Breast epithelium (tissue), 4 donors: ENCODE measurements at regions not wholly inside any gene's neighbourhood (a gene's known extent, or its start where the extent isn't known, plus 50 kb on each side); places are given as distances from the start of the nearest gene placed in this dataset.

ENCODE experiments used
- DNase-seq, 2 donors: peaks; one replicate each; pipeline ENCODE4 v3.0.0-alpha.2; 2019; ENCODE audit warnings: low spot score in 2 of 2
- H3K27ac ChIP-seq, 2 donors: fragments of 200-600 bp; sonication (generic) in 1 of 2; one replicate each; pipeline ENCODE4 v1.5.1; 2016 to 2019; ENCODE audit warnings: mild to moderate bottlenecking in 1 of 2
- H3K27me3 ChIP-seq, 2 donors: fragments of 200-600 bp; sonication (generic) in 1 of 2; one replicate each; pipeline versions ENCODE4 v1.5.1 to v1.6.0; 2017 to 2019; ENCODE audit warnings: control low read depth in 1 of 2, mild to moderate bottlenecking in 1 of 2
- H3K36me3 ChIP-seq: fragments of 200-600 bp; one replicate; pipeline ENCODE4 v1.5.1; 2019
- H3K4me1 ChIP-seq, 2 donors: fragments of 200-600 bp; sonication (generic); one replicate each; pipeline ENCODE4 v1.5.1; 2016 to 2019; ENCODE audit warnings: control low read depth in 1 of 2
- H3K4me3 ChIP-seq, 3 donors: fragments of 200-600 bp; sonication (generic); 1 replicate in 2 of 3; 2 replicates in 1 of 3; pipeline ENCODE4 v1.5.1; 2016 to 2019; ENCODE audit warnings: mild to moderate bottlenecking in 3 of 3, moderate library complexity in 2 of 3
- H3K9me3 ChIP-seq, 2 donors: fragments of 200-600 bp; sonication (generic) in 1 of 2; one replicate each; pipeline ENCODE4 v1.5.1; 2016 to 2019; ENCODE audit warnings: control low read depth in 1 of 2
- CTCF ChIP-seq, 3 donors: fragments of 450-650 bp; IDR thresholded peaks; one replicate each; pipeline ENCODE4 v1.5.1; 2016 to 2017; ENCODE audit warnings: antibody characterized with exemption in 3 of 3, mild to moderate bottlenecking in 3 of 3, moderate library complexity in 3 of 3
- POLR2A ChIP-seq: fragments of 450-650 bp; IDR thresholded peaks from one replicate; pipeline ENCODE4 v1.6.1; 2016; ENCODE audit warnings: antibody characterized with exemption, mild to moderate bottlenecking, moderate library complexity
- POLR2AphosphoS5 ChIP-seq, 3 donors: sonication (generic); formaldehyde crosslinking; IDR thresholded peaks; one replicate each; pipeline ENCODE4 v1.6.1; 2017; ENCODE audit warnings: antibody characterized with exemption in 3 of 3
- intact Hi-C: fragments of 100-400 bp; cut with DNase I; formaldehyde crosslinking; loops from one replicate; pipeline ENCODE4 v1.15.1; 2023; ENCODE audit warnings: low total_unique reads

- Histone ChIP-seq H3K27ac (no peak overlapping the region), H3K4me1 (no peaks in the 10 kb centered on the region), H3K9me3 (no peaks in the 10 kb centered on the region), H3K27me3 (no peaks in the 10 kb centered on the region), H3K4me3 (no peak overlapping the region), H3K36me3 (no peaks in the 10 kb centered on the region)
- TF ChIP-seq CTCF (IDR thresholded peaks at IDR 0.05) (no peak), POLR2AphosphoS5 (IDR thresholded peaks at IDR 0.05) (no peak), POLR2A (no peak)
- intact Hi-C loops, result no loop called here
- DNase-seq, result no peak
Observed at GRCh38 chr7:136079066-136079465, 101.9 kb upstream of the MTPN start.

- Histone ChIP-seq H3K36me3 (no peaks in the 10 kb centered on the region), H3K27ac (no peak overlapping the region), H3K4me1 (no peaks in the 10 kb centered on the region), H3K9me3 (no peaks in the 10 kb centered on the region), H3K27me3 (no peaks in the 10 kb centered on the region), H3K4me3 (no peak overlapping the region)
- TF ChIP-seq POLR2A (no peak), CTCF (IDR thresholded peaks at IDR 0.05) (no peak), POLR2AphosphoS5 (IDR thresholded peaks at IDR 0.05) (no peak)
- intact Hi-C loops, result no loop called here
- DNase-seq, result no peak
Observed at GRCh38 chr7:136078630-136079029, 101.5 kb upstream of the MTPN start.

- no peaks in the 10 kb centered on the region for H3K36me3 ChIP-seq
- intact Hi-C loops, result no loop called here
- no peaks in the 10 kb centered on the region for H3K9me3 ChIP-seq
- no peak for TF ChIP-seq CTCF (IDR thresholded peaks at IDR 0.05)
- TF ChIP-seq POLR2AphosphoS5 (IDR thresholded peaks at IDR 0.05), result no peak
- TF ChIP-seq POLR2A, result no peak
- H3K27ac ChIP-seq, result no peak overlapping the region
- H3K4me1 ChIP-seq, result no peaks in the 10 kb centered on the region
- no peaks in the 10 kb centered on the region for H3K27me3 ChIP-seq
- H3K4me3 ChIP-seq, result no peak overlapping the region
- no peak for DNase-seq
Observed at GRCh38 chr7:136076954-136077353, 99.8 kb upstream of the MTPN start.

GRCh38 chr7:136074843-136075242, 97.7 kb upstream of the MTPN start:
- Histone ChIP-seq H3K27me3 (no peaks in the 10 kb centered on the region), H3K4me1 (no peaks in the 10 kb centered on the region), H3K9me3 (no peaks in the 10 kb centered on the region), H3K27ac (no peak overlapping the region), H3K4me3 (no peak overlapping the region), H3K36me3 (no peaks in the 10 kb centered on the region)
- TF ChIP-seq POLR2A, result no peak
- TF ChIP-seq POLR2AphosphoS5 (IDR thresholded peaks at IDR 0.05), result no peak
- intact Hi-C loops, result loop anchor here (1.0 kb wide), 1 partner anchor 41 kb away; no protein-coding TSS in a partner anchor
- no peak for DNase-seq

- H3K36me3 ChIP-seq, result no peaks in the 10 kb centered on the region
- no peaks in the 10 kb centered on the region for H3K4me1 ChIP-seq
- H3K27ac ChIP-seq, result no peak overlapping the region
- TF ChIP-seq POLR2A (no peak), CTCF (IDR thresholded peaks at IDR 0.05) (no peak), POLR2AphosphoS5 (IDR thresholded peaks at IDR 0.05) (no peak)
- intact Hi-C loops, result no loop called here
- no peaks in the 10 kb centered on the region for H3K9me3 ChIP-seq
- no peak overlapping the region for H3K4me3 ChIP-seq
- no peak for DNase-seq
- no peaks in the 10 kb centered on the region for H3K27me3 ChIP-seq
Observed at GRCh38 chr7:136072447-136072846, 95.3 kb upstream of the MTPN start.
